VCaP (cell line): ENCODE measurements at regions not wholly inside any gene's neighbourhood (a gene's known extent, or its start where the extent isn't known, plus 50 kb on each side); places are given as distances from the start of the nearest gene placed in this dataset.

ENCODE experiments used
- H3K27ac ChIP-seq: fragments of 450-650 bp; 2 replicates; pipeline ENCODE4 v1.5.1; 2017
- TF ChIP-seq, protein P1 (sequence below): fragments of 450-650 bp; conservative IDR thresholded peaks from 2 replicates; pipeline ENCODE4 v1.5.1; 2017; ENCODE audit warnings: mild to moderate bottlenecking, moderate library complexity

GRCh38 chr20:51939259-51939585, 136.9 kb upstream of the SALL4 start:
- no peak overlapping the region for H3K27ac ChIP-seq
- TF ChIP-seq, protein P1, sequence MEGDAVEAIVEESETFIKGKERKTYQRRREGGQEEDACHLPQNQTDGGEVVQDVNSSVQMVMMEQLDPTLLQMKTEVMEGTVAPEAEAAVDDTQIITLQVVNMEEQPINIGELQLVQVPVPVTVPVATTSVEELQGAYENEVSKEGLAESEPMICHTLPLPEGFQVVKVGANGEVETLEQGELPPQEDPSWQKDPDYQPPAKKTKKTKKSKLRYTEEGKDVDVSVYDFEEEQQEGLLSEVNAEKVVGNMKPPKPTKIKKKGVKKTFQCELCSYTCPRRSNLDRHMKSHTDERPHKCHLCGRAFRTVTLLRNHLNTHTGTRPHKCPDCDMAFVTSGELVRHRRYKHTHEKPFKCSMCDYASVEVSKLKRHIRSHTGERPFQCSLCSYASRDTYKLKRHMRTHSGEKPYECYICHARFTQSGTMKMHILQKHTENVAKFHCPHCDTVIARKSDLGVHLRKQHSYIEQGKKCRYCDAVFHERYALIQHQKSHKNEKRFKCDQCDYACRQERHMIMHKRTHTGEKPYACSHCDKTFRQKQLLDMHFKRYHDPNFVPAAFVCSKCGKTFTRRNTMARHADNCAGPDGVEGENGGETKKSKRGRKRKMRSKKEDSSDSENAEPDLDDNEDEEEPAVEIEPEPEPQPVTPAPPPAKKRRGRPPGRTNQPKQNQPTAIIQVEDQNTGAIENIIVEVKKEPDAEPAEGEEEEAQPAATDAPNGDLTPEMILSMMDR = no peak

- TF ChIP-seq, protein P1 = no peak
- H3K27ac ChIP-seq = no peak overlapping the region
Observed at GRCh38 chr20:51938559-51939258, 136.4 kb upstream of the SALL4 start.

GRCh38 chr20:51937779-51938178, 135.5 kb upstream of the SALL4 start:
- TF ChIP-seq, protein P1 = no peak

GRCh38 chr20:51936377-51936776, 134.1 kb upstream of the SALL4 start:
- TF ChIP-seq, protein P1 = no peak
- H3K27ac ChIP-seq = peak overlapping the region; percentile 89; the same call in 1 of the 2 replicates

More at GRCh38 chr20:51937779-51938178, 135.5 kb upstream of the SALL4 start:
- H3K27ac ChIP-seq = no peak overlapping the region; the same call in 1 of the 2 replicates

GRCh38 chr20:51935003-51935358, 132.7 kb upstream of the SALL4 start:
- peak overlapping the region; percentile 89 for H3K27ac ChIP-seq
- TF ChIP-seq, protein P1 = no peak

GRCh38 chr20:51934301-51935002, 132.1 kb upstream of the SALL4 start:
- peak overlapping the region; percentile 89 for H3K27ac ChIP-seq
- TF ChIP-seq, protein P1 = no peak

DNA sequence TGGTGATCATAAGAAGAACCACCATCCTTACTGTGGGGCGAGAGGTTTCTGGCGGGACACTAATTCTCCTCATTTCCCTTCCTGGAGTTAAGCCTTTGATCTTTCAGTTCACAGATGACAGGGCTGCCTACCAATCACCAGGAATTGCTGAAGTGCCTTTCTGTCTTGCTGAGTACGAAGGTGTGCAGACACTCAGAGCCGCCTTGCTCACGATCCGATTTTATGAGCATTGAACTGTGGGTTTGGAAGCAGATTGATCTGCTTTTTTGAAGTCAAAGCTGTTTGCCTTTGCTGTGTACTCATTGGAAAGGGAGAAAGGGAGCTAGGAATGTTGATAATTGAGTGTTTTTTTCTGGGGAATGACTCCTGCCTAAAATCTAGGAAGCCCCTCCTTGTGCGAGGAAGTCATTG, 129.1 kb upstream of the SALL4 start:
- H3K27ac ChIP-seq = peak overlapping the region; percentile 3; the same call in 1 of the 2 replicates
- TF ChIP-seq, protein P1 = no peak
